ENCODE measurements at regions not wholly inside any gene's neighbourhood (a gene's known extent, or its start where the extent isn't known, plus 50 kb on each side); places are given as distances from the start of the nearest gene placed in this dataset.

DNA sequence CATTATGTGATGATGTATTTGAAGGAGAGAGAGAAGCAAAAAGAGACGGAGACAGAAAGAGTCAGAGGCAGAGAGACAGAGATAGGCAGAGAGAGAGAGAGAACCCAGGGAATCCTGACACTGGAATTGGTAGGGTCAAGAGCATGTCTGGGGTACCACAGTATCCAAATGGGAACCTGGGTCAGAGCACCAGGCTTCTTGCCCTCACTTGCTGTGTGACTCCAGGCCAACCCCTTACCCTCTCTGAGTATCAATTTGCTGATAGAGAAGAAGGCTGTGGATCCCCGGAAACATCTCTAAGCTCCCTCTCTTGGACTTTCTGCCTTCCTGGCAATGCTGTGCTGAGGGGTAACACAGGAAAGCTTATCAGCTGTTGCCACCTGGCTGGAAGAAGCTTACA, 385.3 kb upstream of the SULF2 start:
- Mint-ChIP-seq H3K27ac (no peak overlapping the region), H3K36me3 (no peaks in the 10 kb centered on the region), H3K27me3 (no peaks in the 10 kb centered on the region), H3K4me3 (no peak overlapping the region), H3K4me1 (ENCODE audit: low read depth) (no peaks in the 10 kb centered on the region), H3K9me3 (ENCODE audit: low read depth) (no peaks in the 10 kb centered on the region)

DNA sequence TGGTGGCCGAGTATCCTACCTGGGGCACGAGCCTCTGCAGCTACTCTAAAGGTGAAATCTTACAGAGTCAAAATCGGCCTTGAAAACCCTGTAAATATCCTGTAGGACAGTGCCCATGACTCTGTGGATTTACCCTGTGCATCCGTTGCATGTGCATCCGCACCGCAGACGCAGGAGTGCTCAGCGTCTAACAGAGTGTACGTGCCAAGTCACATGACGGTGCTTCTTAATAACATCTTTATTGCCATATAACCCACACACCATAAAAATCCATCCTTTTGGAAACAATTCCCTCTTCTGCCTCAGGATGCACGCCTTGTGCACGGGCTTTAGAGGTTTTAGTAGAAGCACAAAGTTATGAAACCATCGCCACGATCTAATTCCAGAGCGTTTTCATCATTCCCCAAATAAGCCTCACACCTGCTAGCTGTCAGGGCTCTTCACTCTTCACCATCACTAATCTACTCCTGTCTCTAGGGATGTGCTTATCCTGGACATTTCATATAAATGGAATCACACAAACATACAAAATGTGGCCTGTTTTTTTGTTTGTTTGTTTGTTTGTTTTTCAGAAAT, 384.5 kb upstream of the SULF2 start:
- Mint-ChIP-seq H3K9me3 (ENCODE audit: low read depth) (no peaks in the 10 kb centered on the region), H3K27ac (no peak overlapping the region), H3K27me3 (no peaks in the 10 kb centered on the region), H3K4me1 (ENCODE audit: low read depth) (no peaks in the 10 kb centered on the region), H3K4me3 (no peak overlapping the region), H3K36me3 (no peaks in the 10 kb centered on the region)

DNA sequence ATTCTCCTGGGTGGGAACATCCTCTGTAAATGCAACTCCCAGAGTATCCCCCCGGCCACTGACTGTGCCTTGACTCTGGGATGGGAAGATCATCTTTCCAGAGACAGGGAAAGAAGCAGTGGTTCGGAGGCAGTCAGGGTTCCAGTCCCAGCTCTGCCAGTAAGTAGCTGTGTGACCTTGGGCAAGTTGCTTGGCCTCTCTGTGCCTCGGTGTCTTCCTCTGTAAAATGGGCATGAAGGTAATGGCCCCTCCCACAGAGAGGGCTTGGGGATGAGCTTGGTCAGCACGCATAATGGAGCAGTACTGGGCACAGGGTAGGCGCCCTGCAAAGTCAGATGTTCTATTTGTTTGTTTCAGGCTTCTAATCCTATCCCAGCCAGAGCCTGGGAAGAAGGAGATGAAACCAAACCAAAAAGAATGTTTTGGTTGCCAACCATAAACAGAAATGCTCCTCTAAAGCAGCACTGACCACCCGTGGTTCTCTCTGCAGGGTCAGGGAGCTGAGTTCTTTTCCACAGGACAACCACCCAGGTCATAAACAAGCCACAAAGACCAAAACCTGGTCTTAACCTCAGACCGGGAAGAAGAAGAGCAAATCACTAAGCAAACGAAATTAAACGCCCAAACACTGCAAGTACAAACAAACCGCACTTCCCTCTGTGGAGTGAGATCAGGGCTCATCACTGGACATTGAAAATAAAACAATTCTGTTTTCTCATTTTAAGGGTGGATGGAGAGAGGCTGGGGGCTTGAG, 381.0 kb upstream of the SULF2 start:
- Mint-ChIP-seq H3K9me3 (ENCODE audit: low read depth) (no peaks in the 10 kb centered on the region), H3K4me1 (ENCODE audit: low read depth) (no peaks in the 10 kb centered on the region), H3K27ac (no peak overlapping the region), H3K36me3 (no peaks in the 10 kb centered on the region), H3K27me3 (no peaks in the 10 kb centered on the region), H3K4me3 (no peak overlapping the region)

DNA sequence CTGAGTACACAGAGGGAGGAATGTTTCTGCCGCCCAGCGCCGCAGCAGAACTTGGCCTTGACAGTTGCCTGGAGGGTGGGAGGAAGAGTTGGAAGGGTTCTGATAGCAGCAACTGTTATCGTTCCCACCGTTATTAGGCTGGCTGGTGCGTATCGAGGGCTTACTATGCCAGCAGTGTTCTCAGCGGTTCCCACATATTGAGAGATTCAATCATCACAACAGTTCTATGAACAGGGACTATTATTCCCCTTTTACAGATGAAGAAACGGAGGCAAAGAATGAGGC, 380.1 kb upstream of the SULF2 start:
- Mint-ChIP-seq H3K4me3 (no peak overlapping the region), H3K4me1 (ENCODE audit: low read depth) (no peaks in the 10 kb centered on the region), H3K9me3 (ENCODE audit: low read depth) (no peaks in the 10 kb centered on the region), H3K36me3 (no peaks in the 10 kb centered on the region), H3K27ac (no peak overlapping the region), H3K27me3 (no peaks in the 10 kb centered on the region)

DNA sequence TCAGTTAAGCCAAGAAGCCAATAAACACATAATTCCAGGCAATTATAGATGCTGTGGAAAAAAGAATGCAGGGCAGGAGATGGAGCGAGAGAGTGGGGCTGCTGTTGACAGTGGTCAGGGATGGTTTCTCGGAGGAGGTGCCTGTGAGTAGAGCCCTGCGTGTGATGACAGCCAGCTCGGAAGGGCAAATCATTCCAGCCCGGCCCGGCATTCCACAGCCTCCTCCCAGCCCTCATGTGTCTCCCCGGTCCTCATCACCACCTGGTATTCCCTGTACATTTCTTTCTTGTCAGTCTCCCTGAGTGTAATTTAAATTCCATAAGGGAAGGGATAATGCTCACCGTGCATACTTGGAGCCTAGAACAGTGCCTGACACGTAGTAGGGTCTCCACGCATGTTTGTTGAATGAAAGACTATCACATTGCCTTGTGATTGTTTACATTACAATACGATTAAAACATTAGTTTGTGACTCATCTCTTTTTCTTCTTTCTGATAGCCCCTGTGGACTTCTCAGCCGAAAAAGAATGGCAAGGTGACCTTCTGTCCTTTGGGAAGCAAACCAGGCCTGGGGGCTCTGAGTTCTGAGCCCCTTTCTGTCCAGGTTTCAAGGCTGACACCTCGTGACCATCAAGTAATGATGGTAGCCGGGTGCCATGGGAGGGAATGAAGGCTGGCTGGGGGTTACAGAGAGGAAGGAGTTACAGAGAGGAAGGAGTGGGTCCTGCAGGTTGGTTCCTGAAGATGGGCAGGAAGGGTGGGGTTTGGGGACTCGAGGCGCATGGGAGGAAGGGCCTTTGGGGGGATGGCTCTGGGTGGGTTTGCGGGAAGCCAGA, 379.5 kb upstream of the SULF2 start:
- peaks cover under 1% of the 10 kb centered on the region for H3K27me3 Mint-ChIP-seq
- H3K4me1 Mint-ChIP-seq (ENCODE audit: low read depth), result no peaks in the 10 kb centered on the region
- H3K36me3 Mint-ChIP-seq, result no peaks in the 10 kb centered on the region
- H3K27ac Mint-ChIP-seq, result no peak overlapping the region
- no peaks in the 10 kb centered on the region for H3K9me3 Mint-ChIP-seq (ENCODE audit: low read depth)
- no peak overlapping the region for H3K4me3 Mint-ChIP-seq

DNA sequence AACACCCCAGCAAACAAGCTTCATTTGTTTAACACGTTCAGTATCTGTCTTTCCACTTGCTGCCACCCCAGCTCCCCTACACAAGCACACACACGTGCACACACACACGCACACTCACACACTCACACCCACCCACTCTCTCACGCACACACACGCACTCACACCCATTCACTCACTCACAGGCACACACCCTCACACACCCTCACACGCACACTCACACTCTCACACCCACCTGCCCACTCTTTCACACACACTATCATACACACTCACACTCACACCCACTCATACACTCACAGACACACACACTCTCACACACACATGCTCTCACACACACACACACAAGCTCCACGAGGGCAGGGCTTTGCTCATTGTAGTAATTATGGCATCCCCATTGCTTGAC, 378.8 kb upstream of the SULF2 start:
- Mint-ChIP-seq H3K27me3 (peaks cover 4% of the 10 kb centered on the region), H3K27ac (no peak overlapping the region), H3K4me3 (no peak overlapping the region), H3K36me3 (no peaks in the 10 kb centered on the region), H3K9me3 (ENCODE audit: low read depth) (no peaks in the 10 kb centered on the region), H3K4me1 (ENCODE audit: low read depth) (no peaks in the 10 kb centered on the region)

DNA sequence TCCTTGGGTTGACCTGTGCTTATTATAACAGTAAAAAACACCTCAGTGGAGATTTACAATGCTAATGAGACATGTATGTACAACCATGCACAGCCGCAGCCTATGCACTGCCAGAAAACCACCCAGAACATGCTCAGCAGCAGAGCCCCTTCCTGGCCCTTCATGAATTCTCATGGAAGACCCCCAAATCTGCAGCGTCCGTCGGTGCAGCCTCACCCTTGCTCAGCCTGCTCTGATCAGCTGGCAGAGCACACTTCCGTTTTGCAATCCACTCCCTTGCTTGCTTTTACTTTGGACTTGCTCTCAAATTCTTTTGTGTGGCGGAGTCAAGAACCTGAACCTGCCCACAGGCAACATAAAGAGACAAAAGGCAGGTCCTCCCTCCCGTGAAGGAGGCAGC, 378.2 kb upstream of the SULF2 start:
- Mint-ChIP-seq H3K27ac (no peak overlapping the region), H3K27me3 (peaks cover 4% of the 10 kb centered on the region), H3K36me3 (no peaks in the 10 kb centered on the region), H3K9me3 (ENCODE audit: low read depth) (no peaks in the 10 kb centered on the region), H3K4me3 (no peak overlapping the region), H3K4me1 (ENCODE audit: low read depth) (no peaks in the 10 kb centered on the region)

DNA sequence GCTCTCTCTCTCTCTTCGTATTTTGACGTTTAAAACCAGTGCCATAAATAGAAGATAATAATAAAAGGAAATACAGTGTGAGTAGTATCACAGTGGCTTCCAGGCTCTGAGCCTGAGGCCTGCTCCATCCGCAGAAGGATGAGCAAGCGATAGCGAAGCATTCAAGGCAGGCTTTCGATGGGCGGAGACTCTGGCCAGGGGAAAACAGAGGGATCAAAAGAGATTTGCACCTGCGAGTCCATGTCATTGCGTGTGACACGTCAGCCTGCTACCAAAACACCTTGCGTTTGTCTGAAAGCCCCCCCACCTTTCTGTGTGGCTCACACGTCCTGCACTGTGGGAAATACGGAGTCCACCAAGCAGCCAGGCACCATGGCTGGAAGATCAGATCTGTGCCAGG, 377.3 kb upstream of the SULF2 start:
- no peak overlapping the region for H3K4me3 Mint-ChIP-seq
- peaks cover 5% of the 10 kb centered on the region for H3K27me3 Mint-ChIP-seq
- no peaks in the 10 kb centered on the region for H3K4me1 Mint-ChIP-seq (ENCODE audit: low read depth)
- H3K36me3 Mint-ChIP-seq, result no peaks in the 10 kb centered on the region
- H3K9me3 Mint-ChIP-seq (ENCODE audit: low read depth), result no peaks in the 10 kb centered on the region
- no peak overlapping the region for H3K27ac Mint-ChIP-seq

DNA sequence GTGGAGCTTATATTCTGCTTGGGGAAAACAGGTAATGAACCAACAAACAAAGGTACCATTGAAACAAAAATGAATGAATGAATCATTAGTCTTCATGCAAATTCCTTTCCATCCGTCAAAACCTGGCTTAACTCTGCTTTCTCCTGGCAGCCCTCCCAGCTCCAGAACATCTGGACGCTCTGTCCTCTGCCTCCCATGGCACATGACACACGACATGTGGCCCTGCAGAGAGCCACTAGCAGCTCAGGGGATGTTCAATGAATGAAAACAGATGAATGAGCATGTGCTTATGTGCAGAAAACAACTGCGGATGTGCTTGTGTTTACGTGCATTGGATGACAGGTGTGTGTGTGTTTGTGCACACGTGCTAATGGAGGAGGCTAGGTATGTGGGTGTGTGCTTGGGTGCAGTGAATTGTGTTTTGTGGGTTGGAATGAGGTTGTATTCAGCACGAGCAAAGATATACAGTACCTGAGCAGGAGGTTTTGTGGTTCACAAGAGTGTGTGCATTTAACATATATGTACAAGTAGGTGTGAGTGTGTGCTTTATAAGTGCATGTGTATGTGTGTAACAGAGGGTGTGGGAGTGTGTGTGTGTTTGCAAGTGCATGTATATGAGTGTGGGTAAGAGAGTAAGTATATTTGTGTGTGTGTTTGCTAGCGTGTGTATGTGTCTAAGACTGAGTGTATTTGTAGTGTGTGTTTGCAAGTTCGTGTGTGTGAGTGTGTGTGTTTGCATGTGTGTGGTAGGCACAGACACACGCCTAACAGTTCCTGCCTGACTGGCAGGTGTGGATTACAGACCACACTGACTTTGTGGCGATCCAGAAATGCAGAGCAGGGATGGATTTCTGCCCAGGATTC, 374.1 kb upstream of the SULF2 start:
- Mint-ChIP-seq H3K9me3 (ENCODE audit: low read depth) (no peaks in the 10 kb centered on the region), H3K4me1 (ENCODE audit: low read depth) (no peaks in the 10 kb centered on the region), H3K27ac (no peak overlapping the region), H3K4me3 (no peak overlapping the region), H3K27me3 (peaks cover 7% of the 10 kb centered on the region), H3K36me3 (peaks cover 2% of the 10 kb centered on the region)

DNA sequence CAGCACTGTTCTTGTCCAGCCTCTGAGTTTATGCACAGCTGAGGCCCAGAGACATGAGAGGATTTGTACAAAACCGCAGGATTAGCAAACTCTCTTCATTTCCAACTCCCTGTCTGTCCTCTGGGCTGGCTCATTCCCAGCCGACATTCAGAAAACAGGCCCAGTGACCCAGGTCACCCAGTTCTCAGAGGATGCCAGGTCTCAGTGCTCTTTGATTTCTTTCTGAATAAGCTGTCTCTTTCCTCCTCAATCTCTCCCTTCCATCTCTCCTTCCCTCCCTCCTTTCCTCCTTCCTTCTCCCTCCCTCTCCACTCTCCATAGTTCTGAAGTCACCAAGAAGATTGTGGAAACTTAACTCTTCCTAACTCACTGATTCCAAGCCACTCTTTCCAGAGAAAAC, 372.7 kb upstream of the SULF2 start:
- H3K36me3 Mint-ChIP-seq, result peaks cover 2% of the 10 kb centered on the region
- no peaks in the 10 kb centered on the region for H3K4me1 Mint-ChIP-seq (ENCODE audit: low read depth)
- no peak overlapping the region for H3K27ac Mint-ChIP-seq
- H3K4me3 Mint-ChIP-seq, result no peak overlapping the region
- peaks cover 8% of the 10 kb centered on the region for H3K27me3 Mint-ChIP-seq
- H3K9me3 Mint-ChIP-seq (ENCODE audit: low read depth), result no peaks in the 10 kb centered on the region

DNA sequence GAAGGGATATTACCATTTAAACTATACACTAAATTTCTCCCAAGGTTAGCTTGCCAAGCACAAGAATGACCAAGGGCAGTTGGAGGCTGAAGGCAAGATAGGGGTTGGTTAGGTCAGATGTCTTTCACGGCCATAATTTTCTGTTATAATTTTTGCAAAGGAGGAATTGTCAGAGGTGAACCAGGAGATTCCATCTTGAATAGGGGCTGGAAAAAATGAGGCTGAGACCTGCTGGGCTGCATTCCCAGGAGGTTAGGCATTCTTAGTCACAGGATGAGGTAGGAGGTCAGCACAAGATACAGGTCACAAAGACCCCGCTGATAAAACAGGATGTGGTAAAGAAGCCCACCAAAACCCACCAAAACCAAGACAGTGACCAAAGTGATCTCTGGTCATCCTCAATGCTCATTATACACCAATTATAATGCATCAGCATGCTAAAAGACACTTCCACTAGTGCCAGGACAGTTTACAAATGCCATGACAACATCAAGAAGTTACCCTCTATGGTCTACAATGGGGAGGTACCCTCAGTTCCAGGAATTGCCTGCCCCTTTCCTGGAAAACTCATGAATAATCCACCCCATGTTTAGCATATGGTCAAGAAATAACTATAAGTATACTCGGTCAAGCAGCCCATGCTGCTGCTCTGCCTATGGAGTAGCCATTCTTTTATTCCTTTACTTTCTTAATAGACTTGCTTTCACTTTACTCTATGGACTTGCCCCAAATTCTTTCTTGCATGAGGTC, 371.8 kb upstream of the SULF2 start:
- no peaks in the 10 kb centered on the region for H3K4me1 Mint-ChIP-seq (ENCODE audit: low read depth)
- peaks cover 2% of the 10 kb centered on the region for H3K36me3 Mint-ChIP-seq
- H3K27ac Mint-ChIP-seq, result no peak overlapping the region
- no peaks in the 10 kb centered on the region for H3K9me3 Mint-ChIP-seq (ENCODE audit: low read depth)
- H3K4me3 Mint-ChIP-seq, result no peak overlapping the region
- peaks cover 9% of the 10 kb centered on the region for H3K27me3 Mint-ChIP-seq

DNA sequence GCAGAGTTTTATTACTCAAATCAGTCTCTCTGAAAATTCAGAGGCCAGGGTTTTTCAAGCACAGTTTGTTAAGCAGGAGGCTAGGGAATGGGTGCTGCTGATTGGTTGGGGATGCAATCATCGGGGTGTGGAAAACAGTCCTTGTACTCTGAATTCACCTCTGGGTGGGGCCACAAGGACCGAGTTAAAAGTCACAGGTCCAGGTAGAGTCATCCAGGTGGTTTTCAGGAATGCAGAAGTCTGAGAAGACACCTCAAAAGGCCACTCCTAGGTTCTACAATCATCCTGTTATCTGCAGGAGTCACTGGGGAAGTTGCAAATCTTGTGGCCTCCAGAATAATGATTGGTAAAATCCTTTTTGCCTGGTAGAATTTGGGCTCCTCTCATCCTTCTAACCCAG, 371.2 kb upstream of the SULF2 start:
- Mint-ChIP-seq H3K9me3 (ENCODE audit: low read depth) (no peaks in the 10 kb centered on the region), H3K4me3 (no peak overlapping the region), H3K4me1 (ENCODE audit: low read depth) (no peaks in the 10 kb centered on the region), H3K27ac (no peak overlapping the region), H3K36me3 (peaks cover 2% of the 10 kb centered on the region), H3K27me3 (peaks cover 9% of the 10 kb centered on the region)

DNA sequence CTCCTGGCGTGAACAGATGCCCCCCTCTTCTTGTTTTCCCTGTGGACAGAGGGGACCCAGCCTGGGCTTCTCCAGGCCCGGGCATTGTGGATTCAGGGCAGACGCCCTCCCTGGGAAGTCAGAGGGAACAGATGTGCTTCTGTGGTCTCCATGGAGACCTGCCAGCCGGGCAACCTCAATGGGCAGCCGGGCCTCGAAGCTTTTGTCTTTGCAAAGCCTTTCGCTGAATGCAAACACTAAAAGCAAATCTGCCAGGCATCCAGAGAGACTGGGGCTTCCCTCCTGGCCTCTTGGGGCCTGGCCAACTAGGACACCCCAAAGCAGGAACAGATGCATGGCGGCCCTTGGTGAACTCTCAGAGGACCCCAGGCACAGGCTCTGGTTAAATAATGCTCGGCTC, 370.0 kb upstream of the SULF2 start:
- H3K4me1 Mint-ChIP-seq (ENCODE audit: low read depth), result no peaks in the 10 kb centered on the region
- H3K27me3 Mint-ChIP-seq, result peaks cover 9% of the 10 kb centered on the region
- no peak overlapping the region for H3K27ac Mint-ChIP-seq
- H3K36me3 Mint-ChIP-seq, result peaks cover 2% of the 10 kb centered on the region
- no peaks in the 10 kb centered on the region for H3K9me3 Mint-ChIP-seq (ENCODE audit: low read depth)
- no peak overlapping the region for H3K4me3 Mint-ChIP-seq

DNA sequence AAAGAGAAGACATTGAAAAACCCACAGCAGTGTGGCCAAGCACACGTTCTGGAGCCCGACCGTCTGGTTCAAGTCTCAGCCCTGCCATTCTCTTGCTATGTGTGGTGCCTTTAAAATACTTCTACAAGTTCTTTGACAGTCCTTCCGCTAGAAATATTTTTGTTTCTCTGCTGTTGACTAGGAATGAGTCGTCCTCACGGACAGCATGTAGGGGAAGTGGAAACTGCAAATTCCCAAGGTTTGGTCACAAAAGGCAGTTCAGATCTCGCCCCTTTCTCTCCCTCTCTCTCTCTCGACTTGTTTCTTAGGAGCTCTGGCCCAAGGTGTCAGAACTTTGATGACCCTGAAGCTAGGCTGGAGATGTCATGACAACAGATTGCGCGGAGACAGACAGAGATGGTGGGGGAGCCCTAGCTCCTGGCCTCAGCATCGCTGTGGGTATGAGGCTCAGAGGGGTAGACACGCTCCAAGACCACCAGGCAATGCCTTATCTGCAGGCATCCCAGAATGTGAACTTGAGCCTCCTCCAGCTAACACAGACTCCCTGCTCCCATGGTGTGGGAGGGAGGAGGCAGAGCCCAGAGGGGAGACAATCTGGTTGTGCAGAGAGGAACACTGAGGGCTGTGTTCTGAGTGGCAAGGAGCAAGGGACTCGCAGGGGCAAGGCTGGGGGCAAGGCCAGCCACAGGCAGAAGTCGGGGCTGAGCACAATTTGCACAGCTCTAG, 368.9 kb upstream of the SULF2 start:
- H3K4me3 Mint-ChIP-seq, result no peak overlapping the region
- H3K27ac Mint-ChIP-seq, result no peak overlapping the region
- H3K4me1 Mint-ChIP-seq (ENCODE audit: low read depth), result no peaks in the 10 kb centered on the region
- H3K27me3 Mint-ChIP-seq, result peaks cover 6% of the 10 kb centered on the region
- peaks cover 2% of the 10 kb centered on the region for H3K36me3 Mint-ChIP-seq
- H3K9me3 Mint-ChIP-seq (ENCODE audit: low read depth), result no peaks in the 10 kb centered on the region

Measured in activated naive CD8-positive, alpha-beta T cell (primary cell).